CD14-positive monocyte (primary cell): ENCODE measurements at regions not wholly inside any gene's neighbourhood (a gene's known extent, or its start where the extent isn't known, plus 50 kb on each side); places are given as distances from the start of the nearest gene placed in this dataset.

Experiments
- DNase-seq, 3 donors: peaks; one replicate each; pipeline ENCODE4 v3.0.0-alpha.2; 2011 to 2022
- H2AFZ ChIP-seq: 2 replicates; pipeline ENCODE4 v1.6.0; 2012; ENCODE audit warnings: mild to moderate bottlenecking, low read depth, low read length, inconsistent platforms; ENCODE audit not compliant: insufficient read depth, poor library complexity, severe bottlenecking
- H3K27ac ChIP-seq, 2 donors: 1 replicate in 1 of 2; 2 replicates in 1 of 2; pipeline ENCODE4 v1.5.1; 2012 to 2013; ENCODE audit warnings: low read length in 2 of 2, control low read depth in 1 of 2, inconsistent platforms in 1 of 2, low read depth in 1 of 2, mild to moderate bottlenecking in 1 of 2
- H3K27me3 ChIP-seq, 2 donors: one replicate each; pipeline versions ENCODE4 v1.6.0 to v1.6.1; 2011 to 2013; ENCODE audit warnings: low read length in 2 of 2; ENCODE audit not compliant: control insufficient read depth in 2 of 2, insufficient read depth in 2 of 2
- H3K36me3 ChIP-seq, 2 donors: replicated peaks in 1 of 2; 1 replicate in 1 of 2; 2 replicates in 1 of 2; pipeline versions ENCODE4 v1.5.1 to v1.6.1; 2012 to 2013; ENCODE audit warnings: low read length in 2 of 2, control low read depth in 1 of 2, inconsistent platforms in 1 of 2, mild to moderate bottlenecking in 1 of 2; ENCODE audit not compliant: insufficient read depth in 2 of 2, control insufficient read depth in 1 of 2
- H3K4me1 ChIP-seq, 2 donors: 1 replicate in 1 of 2; 2 replicates in 1 of 2; pipeline versions ENCODE4 v1.5.1 to v1.6.1; 2012 to 2013; ENCODE audit warnings: low read length in 2 of 2, control low read depth in 1 of 2, inconsistent platforms in 1 of 2, mild to moderate bottlenecking in 1 of 2, moderate library complexity in 1 of 2; ENCODE audit not compliant: insufficient read depth in 2 of 2, control insufficient read depth in 1 of 2
- H3K4me2 ChIP-seq: replicated peaks from 2 replicates; pipeline ENCODE3; 2012; ENCODE audit warnings: low read length, moderate library complexity, mild to moderate bottlenecking; ENCODE audit not compliant: poor library complexity, severe bottlenecking; ENCODE audit errors: extremely low read depth
- H3K4me3 ChIP-seq, 3 experiments: fragments of 200-600 bp in 1 of 3; sonication (generic) in 1 of 3; replicated peaks in 1 of 3; 1 replicate in 2 of 3; 2 replicates in 1 of 3; pipeline ENCODE4 v1.5.1; 2011 to 2013; ENCODE audit warnings: low read length in 3 of 3, mild to moderate bottlenecking in 3 of 3, control low read depth in 2 of 3, low read depth in 2 of 3, inconsistent platforms in 1 of 3, moderate library complexity in 1 of 3
- H3K79me2 ChIP-seq: 2 replicates; pipeline ENCODE4 v1.6.0; 2012; ENCODE audit warnings: mild to moderate bottlenecking, control low read depth, inconsistent platforms, low read length, moderate library complexity; ENCODE audit not compliant: insufficient read depth
- H3K9ac ChIP-seq: 2 replicates; pipeline ENCODE4 v1.6.0; 2017; ENCODE audit warnings: low read length, mild to moderate bottlenecking; ENCODE audit not compliant: insufficient read depth, poor library complexity, severe bottlenecking
- H3K9me3 ChIP-seq, 2 donors: replicated peaks in 1 of 2; 1 replicate in 1 of 2; 2 replicates in 1 of 2; pipeline versions ENCODE4 v1.5.1 to v1.6.1; 2012 to 2013; ENCODE audit warnings: low read length in 2 of 2, control low read depth in 1 of 2; ENCODE audit not compliant: control insufficient read depth in 1 of 2, insufficient read depth in 1 of 2
- H4K20me1 ChIP-seq: 2 replicates; pipeline ENCODE4 v1.6.0; 2012; ENCODE audit warnings: mild to moderate bottlenecking, low read length, control low read depth, moderate library complexity; ENCODE audit not compliant: insufficient read depth
- H3K27ac Mint-ChIP-seq, 7 donors: one replicate each; pipeline ENCODE4 v1.8.0; 2020; ENCODE audit warnings: mild to moderate bottlenecking in 7 of 7, mixed read lengths in 7 of 7, moderate library complexity in 6 of 7, inconsistent platforms in 2 of 7
- H3K27me3 Mint-ChIP-seq, 3 donors: one replicate each; pipeline ENCODE4 v1.8.0; 2021 to 2022; ENCODE audit warnings: low read depth in 3 of 3, mild to moderate bottlenecking in 3 of 3, mixed read lengths in 3 of 3, moderate library complexity in 3 of 3, inconsistent platforms in 1 of 3
- H3K36me3 Mint-ChIP-seq, 2 donors: one replicate each; pipeline ENCODE4 v1.8.0; 2020; ENCODE audit warnings: mixed read lengths in 2 of 2, inconsistent platforms in 1 of 2, mild to moderate bottlenecking in 1 of 2
- H3K4me1 Mint-ChIP-seq: one replicate; pipeline ENCODE4 v1.8.0; 2020; ENCODE audit warnings: mild to moderate bottlenecking, mixed read lengths
- H3K4me3 Mint-ChIP-seq, 2 donors: one replicate each; pipeline ENCODE4 v1.8.0; 2020; ENCODE audit warnings: mild to moderate bottlenecking in 2 of 2, mixed read lengths in 2 of 2, moderate library complexity in 1 of 2
- H3K9me3 Mint-ChIP-seq, 7 donors: one replicate each; pipeline ENCODE4 v1.8.0; 2020 to 2022; ENCODE audit warnings: mixed read lengths in 7 of 7, mild to moderate bottlenecking in 6 of 7, moderate library complexity in 6 of 7, inconsistent platforms in 2 of 7
- CTCF ChIP-seq: fragments of 200-600 bp; IDR thresholded peaks from one replicate; pipeline ENCODE4 v1.8.0; 2022; ENCODE audit warnings: antibody characterized with exemption, mild to moderate bottlenecking
- WGBS: methylation state at CpG from one replicate; pipeline ENCODE4 v1.1.5; 2013; ENCODE audit warnings: missing lambda C conversion rate; ENCODE audit not compliant: insufficient coverage; 5-methylcytosine and 5-hydroxymethylcytosine counted together
- intact Hi-C, 2 donors: fragments of 100-400 bp; cut with micrococcal nuclease; formaldehyde crosslinking; loops; one replicate each; pipeline versions ENCODE4 v1.15.0 to v1.15.1; 2023

GRCh38 chr4:125464146-125464545 is 149.4 kb downstream of the FAT4 start:
- TF ChIP-seq CTCF: no peak
- Histone ChIP-seq H3K27me3 (no peaks in the 10 kb centered on the region), H2AFZ (no peak overlapping the region), H3K9ac (no peak overlapping the region), H3K79me2 (no peaks in the 10 kb centered on the region), H4K20me1 (no peaks in the 10 kb centered on the region), H3K9me3 (peaks cover 0 to 3% of the 10 kb centered on the region in 2 donors), H3K4me3 (no peak overlapping the region), H3K4me1 (no peaks in the 10 kb centered on the region), H3K27ac (no peak overlapping the region), H3K36me3 (no peaks in the 10 kb centered on the region), H3K4me2 (no peak overlapping the region)
- Mint-ChIP-seq H3K9me3 (peaks cover 0 to 4% (median 0%) of the 10 kb centered on the region in 7 donors), H3K36me3 (no peaks in the 10 kb centered on the region), H3K27me3 (no peaks in the 10 kb centered on the region), H3K4me1 (no peaks in the 10 kb centered on the region), H3K27ac (no peak overlapping the region), H3K4me3 (no peak overlapping the region)
- WGBS: no CpG with 5 or more reads among the region's 1 CpG
- intact Hi-C loops: no loop called here
- no peak for DNase-seq

- Mint-ChIP-seq H3K4me1 (no peaks in the 10 kb centered on the region), H3K27me3 (no peaks in the 10 kb centered on the region), H3K27ac (no peak overlapping the region), H3K36me3 (no peaks in the 10 kb centered on the region), H3K4me3 (no peak overlapping the region), H3K9me3 (peaks cover 0 to 3% (median 0%) of the 10 kb centered on the region in 7 donors)
- no peaks in the 10 kb centered on the region for H3K9me3 ChIP-seq
- H3K27ac ChIP-seq: no peak overlapping the region
- no peak overlapping the region for H3K4me3 ChIP-seq
- no peaks in the 10 kb centered on the region for H4K20me1 ChIP-seq
- intact Hi-C loops: no loop called here
- no peaks in the 10 kb centered on the region for H3K79me2 ChIP-seq
- H2AFZ ChIP-seq: no peak overlapping the region
- WGBS: no CpG with 5 or more reads among the region's 9 CpGs
- DNase-seq: no peak
- no peak overlapping the region for H3K9ac ChIP-seq
- no peaks in the 10 kb centered on the region for H3K36me3 ChIP-seq
- no peak for TF ChIP-seq CTCF
- no peaks in the 10 kb centered on the region for H3K4me1 ChIP-seq
- no peak overlapping the region for H3K4me2 ChIP-seq
- no peaks in the 10 kb centered on the region for H3K27me3 ChIP-seq
Measured at GRCh38 chr4:125481334-125482045, 166.7 kb downstream of the FAT4 start.
